ENCODE measurements at regions not wholly inside any gene's neighbourhood (a gene's known extent, or its start where the extent isn't known, plus 50 kb on each side); places are given as distances from the start of the nearest gene placed in this dataset.

DNA sequence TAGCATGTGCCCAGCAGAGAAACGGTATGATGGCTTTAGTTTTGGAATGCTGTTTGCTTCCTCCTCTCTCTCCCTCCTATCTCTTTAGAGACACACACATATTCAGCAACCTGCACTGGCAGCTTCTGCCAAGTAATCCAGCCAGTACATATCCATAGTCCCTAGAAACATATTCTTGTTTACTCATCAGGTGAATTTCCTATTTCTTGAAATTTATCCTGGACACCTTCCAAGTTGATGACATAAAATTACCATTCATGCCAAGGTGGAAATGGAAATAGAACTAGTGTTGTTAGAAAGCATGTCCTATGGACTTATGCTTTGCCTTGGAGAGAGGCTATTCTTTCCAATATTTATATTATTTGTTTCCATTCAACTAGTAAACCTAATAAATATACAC, 50.9 kb upstream of the RGPD4 start:
- Histone ChIP-seq H3K4me1 (ENCODE audit: control insufficient read depth in 2 of 2, insufficient read depth in 2 of 2, low read length in 2 of 2) (no peaks in the 10 kb centered on the region), H3K36me3 (replicated peaks in 1 of 2; ENCODE audit: control extremely low read depth in 1 of 2, control insufficient read depth in 1 of 2, extremely low read depth in 1 of 2, insufficient read depth in 2 of 2, low read length in 1 of 2) (no peaks in the 10 kb centered on the region), H3K4me2 (replicated peaks; ENCODE audit: low read depth, low read length, poor library complexity, severe bottlenecking) (no peak overlapping the region), H3K79me2 (ENCODE audit: control insufficient read depth, insufficient read depth, low read length) (no peaks in the 10 kb centered on the region), H3K9ac (ENCODE audit: low read length) (no peak overlapping the region), H4K20me1 (ENCODE audit: control insufficient read depth, insufficient read depth, low read length, poor library complexity, severe bottlenecking) (no peaks in the 10 kb centered on the region), H2AFZ (ENCODE audit: insufficient read depth, low read depth, low read length, poor library complexity, severe bottlenecking) (no peak overlapping the region), H3K4me3 (ENCODE audit: control extremely low read depth in 1 of 5, extremely low read depth in 1 of 5, insufficient read depth in 1 of 5, low read depth in 2 of 5, low read length in 4 of 5) (no peak overlapping the region), H3K9me3 (ENCODE audit: control extremely low read depth in 1 of 3, control insufficient read depth in 2 of 3, insufficient read depth in 1 of 3, low read length in 2 of 3) (no peaks in the 10 kb centered on the region), H3K27ac (ENCODE audit: low read length in 2 of 2) (no peak overlapping the region), H3K27me3 (replicated peaks in 1 of 4; ENCODE audit: control extremely low read depth in 1 of 4, control insufficient read depth in 3 of 4, insufficient read depth in 4 of 4, low read length in 3 of 4) (no peaks in the 10 kb centered on the region)
- ChIA-PET CTCF (no interaction called here), POLR2A (no interaction called here)
- H3K27me3 Mint-ChIP-seq: no peaks in the 10 kb centered on the region
- no peak for DNase-seq
- ATAC-seq (ENCODE audit: low read depth): no peak
- no peaks in the 10 kb centered on the region for H3K4me1 Mint-ChIP-seq
- intact Hi-C loops (cut with micrococcal nuclease): no loop called here
- TF ChIP-seq, protein P1, sequence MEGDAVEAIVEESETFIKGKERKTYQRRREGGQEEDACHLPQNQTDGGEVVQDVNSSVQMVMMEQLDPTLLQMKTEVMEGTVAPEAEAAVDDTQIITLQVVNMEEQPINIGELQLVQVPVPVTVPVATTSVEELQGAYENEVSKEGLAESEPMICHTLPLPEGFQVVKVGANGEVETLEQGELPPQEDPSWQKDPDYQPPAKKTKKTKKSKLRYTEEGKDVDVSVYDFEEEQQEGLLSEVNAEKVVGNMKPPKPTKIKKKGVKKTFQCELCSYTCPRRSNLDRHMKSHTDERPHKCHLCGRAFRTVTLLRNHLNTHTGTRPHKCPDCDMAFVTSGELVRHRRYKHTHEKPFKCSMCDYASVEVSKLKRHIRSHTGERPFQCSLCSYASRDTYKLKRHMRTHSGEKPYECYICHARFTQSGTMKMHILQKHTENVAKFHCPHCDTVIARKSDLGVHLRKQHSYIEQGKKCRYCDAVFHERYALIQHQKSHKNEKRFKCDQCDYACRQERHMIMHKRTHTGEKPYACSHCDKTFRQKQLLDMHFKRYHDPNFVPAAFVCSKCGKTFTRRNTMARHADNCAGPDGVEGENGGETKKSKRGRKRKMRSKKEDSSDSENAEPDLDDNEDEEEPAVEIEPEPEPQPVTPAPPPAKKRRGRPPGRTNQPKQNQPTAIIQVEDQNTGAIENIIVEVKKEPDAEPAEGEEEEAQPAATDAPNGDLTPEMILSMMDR (IDR thresholded peaks at IDR 0.05): no peak
- no peak for TF ChIP-seq EZH2 (IDR thresholded peaks at IDR 0.05; ENCODE audit: borderline replicate concordance, insufficient read depth, low read depth, low read length, poor library complexity, severe bottlenecking)
- H3K27ac Mint-ChIP-seq: no peak overlapping the region
- WGBS (ENCODE audit: insufficient coverage): no CpG with 5 or more reads among the region's 1 CpG
- no peaks in the 10 kb centered on the region for H3K9me3 Mint-ChIP-seq (ENCODE audit: insufficient read depth)
- H3K4me3 Mint-ChIP-seq: no peak overlapping the region

DNA sequence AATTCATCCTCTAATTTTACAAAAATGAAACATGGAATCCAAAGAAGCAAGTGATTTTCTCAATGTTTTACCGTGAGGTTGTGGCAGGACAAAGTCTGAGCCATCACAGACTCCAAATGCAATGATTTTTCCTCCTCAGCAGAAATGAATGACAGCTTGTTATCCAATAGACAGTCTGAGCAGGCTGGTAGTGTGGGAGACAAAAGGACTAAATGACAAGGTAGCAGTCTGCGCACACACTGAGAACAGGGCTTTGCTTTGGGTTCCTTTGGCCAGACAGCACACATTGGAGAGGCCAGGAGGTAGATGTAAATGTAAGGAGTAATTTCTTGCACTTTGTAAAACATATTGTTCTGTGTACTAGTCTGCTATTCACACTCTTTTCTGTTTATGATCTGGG, 50.3 kb upstream of the RGPD4 start:
- no peak for ATAC-seq (ENCODE audit: low read depth)
- Histone ChIP-seq H3K4me3 (ENCODE audit: control extremely low read depth in 1 of 5, extremely low read depth in 1 of 5, insufficient read depth in 1 of 5, low read depth in 2 of 5, low read length in 4 of 5) (no peak overlapping the region), H3K4me1 (ENCODE audit: control insufficient read depth in 2 of 2, insufficient read depth in 2 of 2, low read length in 2 of 2) (no peaks in the 10 kb centered on the region), H3K4me2 (replicated peaks; ENCODE audit: low read depth, low read length, poor library complexity, severe bottlenecking) (no peak overlapping the region), H3K27me3 (replicated peaks in 1 of 4; ENCODE audit: control extremely low read depth in 1 of 4, control insufficient read depth in 3 of 4, insufficient read depth in 4 of 4, low read length in 3 of 4) (no peaks in the 10 kb centered on the region), H4K20me1 (ENCODE audit: control insufficient read depth, insufficient read depth, low read length, poor library complexity, severe bottlenecking) (no peaks in the 10 kb centered on the region), H3K79me2 (ENCODE audit: control insufficient read depth, insufficient read depth, low read length) (no peaks in the 10 kb centered on the region), H3K9me3 (ENCODE audit: control extremely low read depth in 1 of 3, control insufficient read depth in 2 of 3, insufficient read depth in 1 of 3, low read length in 2 of 3) (no peaks in the 10 kb centered on the region), H3K36me3 (replicated peaks in 1 of 2; ENCODE audit: control extremely low read depth in 1 of 2, control insufficient read depth in 1 of 2, extremely low read depth in 1 of 2, insufficient read depth in 2 of 2, low read length in 1 of 2) (no peaks in the 10 kb centered on the region), H3K27ac (ENCODE audit: low read length in 2 of 2) (no peak overlapping the region), H3K9ac (ENCODE audit: low read length) (no peak overlapping the region), H2AFZ (ENCODE audit: insufficient read depth, low read depth, low read length, poor library complexity, severe bottlenecking) (no peak overlapping the region)
- TF ChIP-seq EZH2 (IDR thresholded peaks at IDR 0.05; ENCODE audit: borderline replicate concordance, insufficient read depth, low read depth, low read length, poor library complexity, severe bottlenecking): no peak
- TF ChIP-seq, protein P1 (IDR thresholded peaks at IDR 0.05): no peak
- ChIA-PET POLR2A (no interaction called here), CTCF (no interaction called here)
- H3K27ac Mint-ChIP-seq: no peak overlapping the region
- intact Hi-C loops (cut with micrococcal nuclease): no loop called here
- no peaks in the 10 kb centered on the region for H3K27me3 Mint-ChIP-seq
- no peaks in the 10 kb centered on the region for H3K9me3 Mint-ChIP-seq (ENCODE audit: insufficient read depth)
- no peak for DNase-seq
- no peak overlapping the region for H3K4me3 Mint-ChIP-seq
- no peaks in the 10 kb centered on the region for H3K4me1 Mint-ChIP-seq
- WGBS (ENCODE audit: insufficient coverage): 100% methylated on average over 1 of the region's 2 CpGs

Measured in B cell (primary cell).